HL-60/S4 (cell line): ENCODE measurements at regions not wholly inside any gene's neighbourhood (a gene's known extent, or its start where the extent isn't known, plus 50 kb on each side); places are given as distances from the start of the nearest gene placed in this dataset.

Experiments used
- in situ Hi-C: fragments of 300-500 bp; cut with MboI; formaldehyde crosslinking; loops from 2 replicates; pipeline ENCODE4 v1.14.3; 2022; ENCODE audit warnings: low sequenced_read_pairs

- in situ Hi-C loops, result no loop called here
Observed at GRCh38 chrX:37904833-37905232, 57.5 kb upstream of the DYNLT3 start.

- in situ Hi-C loops, result no loop called here
Observed at GRCh38 chrX:37905436-37906147, 58.2 kb upstream of the DYNLT3 start.

GRCh38 chrX:37906357-37906756 is 59.0 kb upstream of the DYNLT3 start:
- in situ Hi-C loops, result no loop called here

GRCh38 chrX:37910186-37910585 is 62.8 kb upstream of the DYNLT3 start:
- in situ Hi-C loops, result no loop called here

GRCh38 chrX:37912304-37912703 is 64.9 kb upstream of the DYNLT3 start:
- in situ Hi-C loops, result no loop called here

- in situ Hi-C loops, result no loop called here
Observed at GRCh38 chrX:37912777-37913176, 65.4 kb upstream of the DYNLT3 start.

GRCh38 chrX:37918168-37918567 is 70.8 kb upstream of the DYNLT3 start:
- in situ Hi-C loops, result no loop called here

GRCh38 chrX:37918703-37919102 is 71.3 kb upstream of the DYNLT3 start:
- in situ Hi-C loops, result no loop called here

- in situ Hi-C loops, result loop anchor here (10.0 kb wide), 1 partner anchor 253 kb away; no protein-coding TSS in a partner anchor
Observed at GRCh38 chrX:37921758-37922157, 74.4 kb upstream of the DYNLT3 start.

GRCh38 chrX:37922928-37923327 is 75.6 kb upstream of the DYNLT3 start:
- in situ Hi-C loops, result loop anchor here (10.0 kb wide), 1 partner anchor 252 kb away; no protein-coding TSS in a partner anchor

- in situ Hi-C loops, result loop anchor here (10.0 kb wide), 1 partner anchor 249 kb away; no protein-coding TSS in a partner anchor
Observed at GRCh38 chrX:37925761-37926160, 78.4 kb upstream of the DYNLT3 start.

GRCh38 chrX:37926700-37927099 is 79.3 kb upstream of the DYNLT3 start:
- in situ Hi-C loops, result loop anchor here (10.0 kb wide), 1 partner anchor 248 kb away; no protein-coding TSS in a partner anchor

GRCh38 chrX:37942170-37942569 is 64.2 kb upstream of the SYTL5 start:
- in situ Hi-C loops, result no loop called here

- in situ Hi-C loops, result no loop called here
Observed at GRCh38 chrX:37943554-37944344, 62.6 kb upstream of the SYTL5 start.

- in situ Hi-C loops, result no loop called here
Observed at GRCh38 chrX:37946197-37946596, 60.2 kb upstream of the SYTL5 start.

- in situ Hi-C loops, result no loop called here
Observed at GRCh38 chrX:37955273-37955672, 51.1 kb upstream of the SYTL5 start.

- in situ Hi-C loops, result no loop called here
Observed at GRCh38 chrX:37956223-37956622, 50.1 kb upstream of the SYTL5 start.
